Heart right ventricle (tissue), 16 donors: ENCODE measurements at regions not wholly inside any gene's neighbourhood (a gene's known extent, or its start where the extent isn't known, plus 50 kb on each side); places are given as distances from the start of the nearest gene placed in this dataset.

Experiments used
- ATAC-seq, 8 donors: fragments of 200-7000 bp; cut with Tn5 transposase; one replicate each; pipeline ENCODE4 v1.9.1; 2020; ENCODE audit warnings: mild to moderate bottlenecking in 8 of 8, moderate library complexity in 8 of 8, moderate number of reproducible peaks in 1 of 8
- DNase-seq, 2 donors: peaks; one replicate each; pipeline ENCODE4 v3.0.0-alpha.2; 2020
- H3K27ac ChIP-seq, 10 donors: fragments of 200-600 bp; sonication (generic) in 2 of 10; one replicate each; pipeline versions ENCODE4 v1.5.0 to v1.8.0; 2020 to 2022; ENCODE audit warnings: mild to moderate bottlenecking in 3 of 10
- H3K27me3 ChIP-seq, 7 donors: fragments of 200-600 bp; one replicate each; pipeline ENCODE4 v1.8.0; 2021 to 2022; ENCODE audit warnings: mild to moderate bottlenecking in 2 of 7
- H3K36me3 ChIP-seq, 9 donors: fragments of 200-600 bp; sonication (generic) in 1 of 9; one replicate each; pipeline versions ENCODE4 v1.5.0 to v1.8.0; 2020 to 2022; ENCODE audit warnings: mild to moderate bottlenecking in 2 of 9
- H3K4me1 ChIP-seq, 9 donors: fragments of 200-600 bp; sonication (generic) in 1 of 9; one replicate each; pipeline versions ENCODE4 v1.5.0 to v1.8.0; 2020 to 2022; ENCODE audit warnings: mild to moderate bottlenecking in 4 of 9
- H3K4me3 ChIP-seq, 10 donors: fragments of 200-600 bp; sonication (generic) in 2 of 10; one replicate each; pipeline versions ENCODE4 v1.5.0 to v1.8.0; 2020 to 2022; ENCODE audit warnings: mild to moderate bottlenecking in 7 of 10, moderate library complexity in 2 of 10
- H3K9me3 ChIP-seq, 11 donors: fragments of 200-600 bp in 10 of 11; sonication (generic) in 2 of 11; one replicate each; pipeline versions ENCODE4 v1.5.0 to v1.8.0; 2013 to 2022; ENCODE audit warnings: mild to moderate bottlenecking in 2 of 11, control low read depth in 1 of 11, moderate library complexity in 1 of 11
- WGBS, 2 donors: extraction: QIAGEN DNeasy Blood & Tissue Kit; methylation state at CpG; one replicate each; pipeline ENCODE4 v1.1.7; 2013; ENCODE audit warnings: inconsistent platforms in 1 of 2; 5-methylcytosine and 5-hydroxymethylcytosine counted together
- intact Hi-C, 10 donors: fragments of 100-400 bp; cut with DNase I; formaldehyde crosslinking; loops; one replicate each; pipeline versions ENCODE4 v1.11.1 to v1.14.2; 2022
- TF ChIP-seq, protein P1 (sequence below), 9 donors: fragments of 200-600 bp; sonication (generic) in 2 of 9; IDR thresholded peaks; one replicate each; pipeline versions ENCODE4 v1.5.0 to v1.8.0; 2021 to 2022; ENCODE audit warnings: antibody characterized with exemption in 9 of 9, mild to moderate bottlenecking in 5 of 9, moderate library complexity in 1 of 9
- donor health status: Arrhythmogenic right ventricular cardiomyopathy.
- donor health status: ischemic (EF 13 %, LVEDD 7.1; RV severe dilation, severe dysfunction).
- donor health status: healthy with polysubstance abuse.
- donor health status: DM: no; HTN: yes; CAD: no.
- donor health status: DM: no; HTN: no; CAD: no.
- donor health status: ischemic (EF 25% LVEDD 6.9; RV normal size, moderate dysfunction).
- donor health status: ischemic (EF 25% LVEDD 5.7; RV mildly dilated, moderate dysfunction).
- donor health status: healthy.
- donor health status: DM: yes; HTN: yes; CAD: no.
- donor health status: Ischemic cardiomyopathy.
- donor health status: ischemic (EF 35%, LVEDD 5.7; RV mildly dilated, moderate dysfunction).
- donor health status: nonischemic (EF 11% LVEDD 7.7; RV severe dilation, severe dysfunction).
- donor health status: DM: yes; HTN: yes; CAD: no.
- donor health status: PGD.
- donor health status: ischemic (EF 29% LVEDD 5.4; RV normal size, mild dysfunction).
- donor health status: nonischemic (EF 23%, LVEDD 6.1; RV moderate dilation, normal function).

DNA sequence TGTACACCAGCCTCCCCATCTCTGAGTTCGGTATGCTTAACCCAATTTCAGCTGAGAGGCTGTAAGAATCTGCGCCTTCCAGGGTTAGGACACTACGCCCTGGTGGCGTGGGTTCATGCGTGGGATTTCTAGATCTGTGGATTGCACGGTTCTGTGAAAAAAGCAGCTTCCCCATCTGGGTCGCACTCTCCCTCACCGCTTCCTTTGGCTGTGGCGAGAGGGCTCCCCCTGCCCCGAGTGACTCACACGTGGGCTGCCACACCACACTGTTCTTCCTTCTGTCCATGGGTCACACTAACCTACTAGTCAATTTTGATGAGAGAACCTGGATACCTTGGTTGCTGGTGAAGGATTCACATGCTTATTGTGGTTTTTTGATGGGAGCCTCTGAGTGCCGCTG, 256.0 kb upstream of the MAF start:
- H3K27me3 ChIP-seq = no peaks in the 10 kb centered on the region
- H3K4me3 ChIP-seq = no peak overlapping the region
- no peak for ATAC-seq
- no peak overlapping the region for H3K27ac ChIP-seq
- TF ChIP-seq, protein P1, sequence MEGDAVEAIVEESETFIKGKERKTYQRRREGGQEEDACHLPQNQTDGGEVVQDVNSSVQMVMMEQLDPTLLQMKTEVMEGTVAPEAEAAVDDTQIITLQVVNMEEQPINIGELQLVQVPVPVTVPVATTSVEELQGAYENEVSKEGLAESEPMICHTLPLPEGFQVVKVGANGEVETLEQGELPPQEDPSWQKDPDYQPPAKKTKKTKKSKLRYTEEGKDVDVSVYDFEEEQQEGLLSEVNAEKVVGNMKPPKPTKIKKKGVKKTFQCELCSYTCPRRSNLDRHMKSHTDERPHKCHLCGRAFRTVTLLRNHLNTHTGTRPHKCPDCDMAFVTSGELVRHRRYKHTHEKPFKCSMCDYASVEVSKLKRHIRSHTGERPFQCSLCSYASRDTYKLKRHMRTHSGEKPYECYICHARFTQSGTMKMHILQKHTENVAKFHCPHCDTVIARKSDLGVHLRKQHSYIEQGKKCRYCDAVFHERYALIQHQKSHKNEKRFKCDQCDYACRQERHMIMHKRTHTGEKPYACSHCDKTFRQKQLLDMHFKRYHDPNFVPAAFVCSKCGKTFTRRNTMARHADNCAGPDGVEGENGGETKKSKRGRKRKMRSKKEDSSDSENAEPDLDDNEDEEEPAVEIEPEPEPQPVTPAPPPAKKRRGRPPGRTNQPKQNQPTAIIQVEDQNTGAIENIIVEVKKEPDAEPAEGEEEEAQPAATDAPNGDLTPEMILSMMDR (IDR thresholded peaks at IDR 0.05) = no peak
- H3K9me3 ChIP-seq = peaks cover 0 to 56% (median 20%) of the 10 kb centered on the region in 11 donors
- H3K36me3 ChIP-seq = no peaks in the 10 kb centered on the region
- no peaks in the 10 kb centered on the region for H3K4me1 ChIP-seq
- WGBS, 2 donors = 88 to 90% methylated on average over 12 of the region's 12 CpGs
- DNase-seq = no peak
- intact Hi-C loops = loop anchor here in 1 of 10 donors (10.0 kb wide), 1 partner anchor 62 kb away; no protein-coding TSS in a partner anchor

- intact Hi-C loops = loop anchor here in 1 of 10 donors (10.0 kb wide), 1 partner anchor 56 kb away; no protein-coding TSS in a partner anchor
- H3K4me3 ChIP-seq = no peak overlapping the region
- H3K36me3 ChIP-seq = no peaks in the 10 kb centered on the region
- no peaks in the 10 kb centered on the region for H3K4me1 ChIP-seq
- no peaks in the 10 kb centered on the region for H3K27me3 ChIP-seq
- no peak overlapping the region for H3K27ac ChIP-seq
- 68 to 70% methylated on average over 3 of the region's 3 CpGs for WGBS, 2 donors
- no peak for ATAC-seq
- H3K9me3 ChIP-seq = peaks cover 0 to 37% (median 7%) of the 10 kb centered on the region in 11 donors
- no peak for DNase-seq
- TF ChIP-seq, protein P1 (IDR thresholded peaks at IDR 0.05) = no peak
These were observed 249.8 kb upstream of the MAF start for GRCh38 chr16:79850348-79850747.

DNA sequence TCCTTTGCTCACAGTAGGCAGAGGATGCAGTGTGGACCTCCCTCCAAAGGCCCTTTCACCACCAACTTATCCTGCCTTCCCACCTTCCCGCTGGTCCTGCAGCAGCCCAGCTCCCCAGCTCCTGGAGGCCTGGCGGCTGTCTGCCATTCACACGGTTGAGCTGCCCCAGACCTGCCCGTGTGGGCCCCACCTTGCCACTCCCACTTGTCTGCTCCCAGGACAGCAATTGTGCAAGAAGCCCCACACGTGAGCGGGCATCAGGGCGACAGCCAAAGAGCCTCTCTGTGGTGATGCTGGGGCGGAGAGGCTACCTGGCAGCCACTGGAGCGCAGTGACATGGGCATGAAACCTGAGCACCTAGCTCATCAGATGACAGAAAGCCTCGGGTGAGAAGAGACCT, 248.6 kb upstream of the MAF start:
- no peaks in the 10 kb centered on the region for H3K36me3 ChIP-seq
- H3K9me3 ChIP-seq = peaks cover 0 to 25% (median 1%) of the 10 kb centered on the region in 11 donors
- 83 to 85% methylated on average over 10 of the region's 10 CpGs for WGBS, 2 donors
- H3K4me1 ChIP-seq = no peaks in the 10 kb centered on the region
- no peak overlapping the region for H3K27ac ChIP-seq
- DNase-seq (no peak), ATAC-seq (peak in 1 of 8 donors; percentile 30)
- intact Hi-C loops = no loop called here
- TF ChIP-seq, protein P1 (IDR thresholded peaks at IDR 0.05) = no peak
- H3K4me3 ChIP-seq = no peak overlapping the region
- H3K27me3 ChIP-seq = no peaks in the 10 kb centered on the region

GRCh38 chr16:79848719-79849118, 248.2 kb upstream of the MAF start:
- H3K27me3 ChIP-seq = no peaks in the 10 kb centered on the region
- TF ChIP-seq, protein P1 (IDR thresholded peaks at IDR 0.05) = no peak
- 93 to 94% methylated on average over 6 of the region's 6 CpGs for WGBS, 2 donors
- no peak overlapping the region for H3K4me3 ChIP-seq
- ATAC-seq (no peak), DNase-seq (no peak)
- no peaks in the 10 kb centered on the region for H3K4me1 ChIP-seq
- no peaks in the 10 kb centered on the region for H3K36me3 ChIP-seq
- no peak overlapping the region for H3K27ac ChIP-seq
- intact Hi-C loops = no loop called here
- peaks cover 0 to 22% (median 0%) of the 10 kb centered on the region in 11 donors for H3K9me3 ChIP-seq
